HG03457 (cell line): ENCODE measurements at regions not wholly inside any gene's neighbourhood (a gene's known extent, or its start where the extent isn't known, plus 50 kb on each side); places are given as distances from the start of the nearest gene placed in this dataset.

Source experiments
- ATAC-seq: cut with Tn5 transposase; IDR thresholded peaks from one replicate; pipeline ENCODE4 v1.9.1; 2021; ENCODE audit warnings: moderate number of reproducible peaks; ENCODE audit not compliant: unreplicated experiment

DNA sequence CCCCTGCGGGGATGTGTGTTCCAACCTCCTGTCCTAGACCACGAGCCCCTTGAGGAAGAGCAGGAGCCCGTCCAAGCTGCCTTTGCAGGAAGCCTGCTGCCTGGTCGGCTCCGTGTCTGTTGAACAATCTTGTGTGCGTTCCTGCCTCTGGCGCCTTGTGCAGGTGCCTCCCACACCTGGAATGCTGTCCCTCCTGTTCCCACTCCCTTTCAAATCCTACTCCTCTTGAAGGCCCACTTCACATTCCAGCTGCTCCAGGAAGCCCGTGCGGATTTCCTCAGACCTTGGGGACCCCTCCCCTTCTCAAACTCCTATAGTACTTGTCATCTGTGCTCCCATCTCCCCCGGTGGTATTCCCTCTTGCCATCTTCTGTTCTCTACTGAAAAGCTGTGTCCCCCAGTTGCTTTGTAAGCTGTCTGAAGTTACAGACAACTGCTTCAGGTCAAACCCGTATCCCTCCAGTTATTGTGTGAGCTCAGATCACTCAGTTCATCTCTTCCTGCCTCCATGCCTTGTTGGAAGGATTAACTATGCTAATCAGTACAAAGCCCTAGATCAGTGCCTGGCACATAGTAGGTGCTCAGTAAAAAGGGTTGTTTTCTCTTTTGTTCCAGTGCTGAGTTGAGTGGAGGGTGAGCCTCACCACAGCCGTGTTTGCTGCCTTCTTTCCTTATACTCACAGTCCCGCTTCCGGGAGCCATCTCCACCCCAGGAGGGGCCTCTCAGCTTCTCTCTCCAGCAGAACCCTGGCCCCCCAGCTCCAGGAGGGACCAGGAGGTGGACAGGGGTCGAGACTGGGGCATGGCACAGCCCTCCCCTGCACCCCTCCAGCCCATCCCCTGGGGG lies 241.8 kb upstream of the CIBAR2 start:
- ATAC-seq: no peak

DNA sequence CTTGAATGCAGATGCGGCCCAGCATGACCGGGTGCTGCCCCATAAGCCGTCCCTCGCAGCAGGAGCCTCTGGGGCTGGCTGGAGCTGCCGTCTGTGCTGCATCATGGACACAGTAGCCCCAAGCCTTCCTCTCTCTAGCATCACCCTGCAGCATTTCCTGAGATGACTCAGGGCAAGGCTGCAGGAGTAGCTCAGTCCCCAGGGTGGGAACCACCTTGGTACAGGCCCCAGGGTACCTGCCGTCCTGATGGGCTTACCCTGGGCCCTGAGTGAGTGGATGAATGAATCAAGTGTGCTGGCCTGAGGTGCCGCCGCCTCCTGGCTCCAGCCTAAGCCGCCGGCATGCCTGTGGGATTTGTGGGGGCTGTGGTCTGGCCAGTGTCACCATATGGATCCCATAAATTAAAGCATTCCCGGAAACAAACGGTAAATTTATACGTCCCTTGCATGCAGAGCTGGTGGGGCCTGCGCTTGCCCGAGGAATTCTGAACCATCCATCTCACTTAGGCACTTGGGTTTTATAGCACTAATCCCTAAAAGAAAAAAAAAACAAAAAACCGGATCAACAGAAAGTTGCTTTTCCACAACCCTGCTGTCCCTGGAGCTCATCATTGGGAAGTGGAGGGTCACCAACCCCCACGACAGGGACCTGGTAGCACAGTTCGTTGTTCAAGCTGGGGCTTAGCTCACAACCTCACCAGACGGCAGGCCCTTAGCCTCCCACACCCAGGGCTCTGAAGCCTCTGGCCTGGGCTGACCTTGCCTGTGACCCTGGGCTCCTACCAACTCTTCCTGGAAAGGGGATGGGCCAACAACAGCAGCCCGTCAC lies 242.6 kb upstream of the CIBAR2 start:
- ATAC-seq: no peak

DNA sequence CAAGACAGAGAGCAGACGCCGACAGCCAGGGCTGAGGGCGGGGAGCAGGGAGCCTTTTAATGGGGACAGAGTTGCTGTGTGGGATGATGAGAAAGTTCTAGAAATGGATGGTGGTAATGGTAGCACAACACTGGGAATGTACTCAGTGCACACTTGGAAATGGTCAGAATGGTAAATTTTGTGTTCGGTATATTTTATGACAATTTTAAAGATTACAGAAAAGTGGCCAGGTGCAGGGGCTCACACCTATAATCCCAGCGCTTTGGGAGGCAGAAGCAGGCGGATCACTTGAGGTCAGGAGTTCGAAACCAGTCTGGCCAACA lies 243.2 kb upstream of the CIBAR2 start:
- ATAC-seq: no peak

DNA sequence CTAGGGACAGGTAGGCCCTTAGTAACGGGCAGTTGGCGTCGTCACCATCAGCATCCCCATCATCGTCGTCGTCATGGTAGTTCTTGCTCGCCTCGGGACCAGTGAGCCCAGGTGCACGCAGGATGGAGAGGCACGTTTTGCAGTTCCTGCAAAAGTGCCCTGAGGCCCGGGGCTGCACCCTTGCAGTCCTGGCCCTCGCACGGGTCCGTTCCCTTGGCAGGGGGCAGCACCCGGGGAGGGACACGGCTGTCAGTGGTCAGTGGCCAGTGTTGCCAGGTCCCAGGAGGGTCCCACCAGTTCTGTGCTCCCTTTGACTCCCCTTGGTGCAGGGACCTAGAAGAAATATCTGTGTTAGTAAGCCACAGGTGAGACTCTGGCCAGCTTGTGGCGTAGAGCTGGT lies 243.9 kb upstream of the CIBAR2 start:
- ATAC-seq: no peak

DNA sequence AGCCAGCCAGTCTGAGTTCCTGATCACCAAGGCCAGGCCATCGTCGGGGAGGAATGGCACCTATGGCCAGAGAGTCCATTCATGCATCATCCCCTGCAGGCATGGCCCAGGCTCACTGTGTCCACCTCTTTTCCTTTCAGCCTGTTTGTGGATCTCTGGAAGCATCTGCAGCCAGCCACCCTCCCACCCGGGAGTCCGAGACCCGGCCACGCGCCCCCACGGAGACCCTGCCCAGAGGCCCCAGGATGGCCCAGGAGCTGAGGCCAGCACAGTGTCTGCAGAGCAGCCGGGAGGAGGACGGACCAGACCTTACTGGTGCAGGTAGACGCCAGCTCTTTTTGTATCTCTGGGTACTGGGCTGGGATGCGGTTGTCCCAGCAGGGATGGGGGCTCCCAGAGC lies 245.1 kb upstream of the CIBAR2 start:
- ATAC-seq: no peak

DNA sequence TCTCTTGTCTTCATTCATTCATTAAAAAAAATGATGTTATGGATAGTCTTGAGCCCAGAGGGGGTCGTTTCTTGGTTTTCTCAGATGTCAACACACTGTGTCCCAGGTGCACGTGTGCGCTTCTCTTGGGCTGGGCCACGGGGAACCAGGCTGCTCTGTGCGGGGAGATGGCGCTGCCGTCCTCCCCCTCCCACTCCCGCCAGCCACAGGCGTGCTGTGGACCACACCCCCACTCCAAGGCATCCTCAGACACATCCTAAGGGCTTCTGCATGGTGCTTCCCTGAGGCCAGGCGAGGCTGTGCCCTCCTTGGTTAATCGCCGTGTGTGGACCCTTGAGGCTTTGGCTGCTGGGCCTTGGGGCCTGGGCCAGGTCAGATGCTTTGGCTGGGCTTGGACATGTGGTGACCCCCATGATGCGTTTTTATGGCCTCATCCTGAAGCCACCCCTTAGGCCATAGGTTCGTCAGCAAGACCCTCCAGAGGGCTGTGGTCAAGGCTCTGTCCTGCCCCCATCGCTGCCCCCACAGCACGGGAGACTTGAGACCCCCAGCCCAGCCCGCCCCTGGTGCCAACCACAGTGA lies 245.7 kb upstream of the CIBAR2 start:
- ATAC-seq: no peak

DNA sequence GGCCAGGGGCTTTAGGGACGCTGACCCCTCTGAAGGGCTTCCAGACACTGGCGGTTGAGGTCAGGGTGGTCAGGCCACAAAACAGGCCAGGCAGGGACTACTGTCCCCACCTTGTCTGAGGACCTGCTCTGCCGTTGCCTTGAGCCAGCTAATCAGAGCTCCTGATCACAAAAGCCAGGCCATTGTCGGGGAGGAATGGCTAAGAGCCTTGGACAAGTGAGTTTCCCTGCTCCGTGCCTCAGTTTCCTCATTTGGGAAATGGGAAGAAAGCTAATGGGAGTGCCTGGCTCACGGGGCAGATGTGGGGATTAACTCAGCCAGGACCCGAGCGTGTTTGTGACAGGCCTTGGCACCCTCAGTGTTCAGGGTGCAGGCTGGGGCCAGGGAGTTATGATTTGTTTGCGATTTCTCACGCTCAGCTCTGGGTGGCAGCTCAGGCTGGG lies 246.5 kb upstream of the CIBAR2 start:
- no peak for ATAC-seq

DNA sequence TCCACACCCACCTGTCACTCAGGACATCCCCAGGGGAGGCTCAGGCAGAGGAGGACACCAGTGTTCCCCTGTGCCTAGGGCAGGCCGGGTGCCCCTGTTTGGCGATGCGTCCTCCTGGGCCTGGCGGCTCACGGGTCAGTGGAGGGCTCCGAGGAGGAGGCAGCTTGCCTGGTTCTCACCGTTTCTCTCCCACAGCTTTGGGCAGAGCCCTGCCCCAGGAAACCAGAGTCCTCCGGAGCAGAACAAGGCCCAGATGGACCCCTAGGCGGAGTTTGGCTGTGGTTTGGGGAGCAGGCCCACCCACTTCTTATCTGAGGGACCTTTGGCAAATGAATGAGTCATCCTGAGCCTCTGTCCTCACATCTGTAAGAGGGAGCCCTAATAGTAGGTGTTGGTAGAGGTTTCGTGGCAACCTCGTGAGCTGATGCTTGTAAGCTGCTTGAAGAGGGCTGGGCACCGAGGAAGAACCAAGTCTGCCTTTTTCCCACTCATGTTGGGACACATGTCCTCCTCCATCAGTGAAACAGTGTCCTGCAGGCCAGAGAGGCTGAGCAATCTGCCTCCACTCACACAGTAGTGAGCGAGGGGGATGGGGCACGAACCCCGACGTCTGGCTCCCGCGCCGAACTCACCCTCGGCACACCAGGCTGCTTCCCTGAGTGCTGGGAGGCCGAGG lies 247.0 kb upstream of the CIBAR2 start:
- ATAC-seq: no peak

DNA sequence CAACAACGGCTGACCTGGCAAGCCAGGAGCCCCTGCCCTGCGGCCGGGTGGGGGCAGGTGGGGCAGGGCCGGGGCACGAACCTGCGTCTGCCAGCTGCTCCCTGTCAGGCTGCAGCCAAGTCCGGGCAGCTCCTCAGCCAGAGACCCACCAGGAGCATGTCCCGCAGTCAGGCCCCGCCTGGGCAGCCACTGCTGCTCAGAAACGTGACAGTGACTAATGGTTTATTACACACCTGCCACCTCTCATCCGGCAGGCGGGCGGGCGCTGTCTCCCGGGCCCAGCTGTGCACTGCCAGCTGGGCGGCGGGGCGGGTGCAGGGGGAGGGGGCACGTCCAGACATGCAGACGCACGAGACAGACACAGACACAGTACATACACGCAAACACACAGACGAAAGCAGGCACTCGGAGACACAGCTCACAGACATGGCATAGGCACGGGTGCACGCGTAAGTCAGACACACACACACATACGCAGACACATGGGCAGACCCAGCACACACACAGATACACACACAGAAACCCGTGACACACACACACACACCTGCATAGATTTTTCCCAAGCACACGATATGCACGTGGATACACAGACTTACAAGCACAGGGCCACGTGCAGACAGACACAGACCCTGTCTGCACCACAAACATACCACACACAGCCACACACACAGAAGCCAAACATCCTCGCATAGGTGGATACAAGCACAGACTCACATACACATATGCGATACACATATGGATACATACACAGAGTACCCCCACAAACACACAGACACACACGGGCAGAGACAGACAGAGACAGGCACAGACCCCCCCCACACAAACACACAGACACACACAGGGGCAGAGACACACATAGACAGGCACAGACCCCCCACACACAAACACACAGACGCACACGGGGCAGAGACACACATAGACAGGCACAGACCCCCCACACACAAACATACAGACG lies 248.3 kb upstream of the CIBAR2 start:
- ATAC-seq: no peak

DNA sequence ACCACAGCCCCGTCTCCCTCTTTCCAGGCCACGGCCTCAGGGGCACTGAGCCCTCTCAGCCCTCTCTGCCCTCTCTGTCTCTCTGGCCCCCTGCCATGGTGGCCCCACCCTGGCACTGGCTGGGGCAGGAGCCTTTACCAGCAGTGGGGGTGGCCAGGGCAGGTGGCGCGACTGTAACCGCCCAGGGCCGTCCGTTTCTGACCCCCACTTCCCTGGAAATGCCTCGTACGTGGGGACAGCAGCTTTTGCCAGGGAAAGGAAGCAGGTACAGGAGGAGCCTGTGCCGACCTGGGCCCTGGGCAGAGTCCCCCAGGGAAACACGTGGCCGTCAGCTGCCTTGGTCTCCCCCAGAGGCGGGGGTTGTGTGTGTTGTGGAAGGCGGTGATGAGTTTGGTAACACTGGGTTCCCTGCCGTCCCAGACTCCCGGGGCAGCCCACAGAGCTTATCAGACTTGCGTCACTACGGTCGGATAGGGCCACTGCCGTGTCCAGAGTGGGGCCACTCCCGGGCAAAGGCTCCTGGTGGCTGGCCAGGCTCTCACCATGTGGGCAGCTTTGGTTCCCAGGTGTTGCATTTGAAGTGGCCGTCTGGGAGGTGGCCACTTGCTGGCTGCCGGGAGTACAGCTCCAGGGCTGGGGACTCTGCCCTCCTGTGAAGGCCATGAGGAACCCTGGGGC lies 249.3 kb upstream of the CIBAR2 start:
- no peak for ATAC-seq

DNA sequence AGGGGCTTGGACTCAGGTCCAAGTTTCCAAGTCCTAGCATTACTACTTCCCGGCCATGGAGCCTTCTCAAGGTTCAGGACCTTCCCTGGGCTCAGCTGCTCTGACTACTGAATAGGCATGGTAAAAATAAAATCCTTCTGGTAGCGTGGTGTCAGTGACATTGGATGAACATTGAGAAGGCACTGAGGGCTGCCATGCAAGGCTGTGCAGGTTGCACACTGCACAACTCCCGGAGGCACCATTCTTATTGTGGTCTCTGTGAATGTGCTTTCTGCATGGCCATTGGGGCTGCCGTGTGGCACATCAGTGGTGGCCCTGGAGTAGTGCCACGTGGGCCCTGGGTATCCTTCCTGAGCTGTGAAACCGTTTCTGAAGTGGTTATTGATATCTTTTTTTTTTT lies 250.2 kb upstream of the CIBAR2 start:
- no peak for ATAC-seq

DNA sequence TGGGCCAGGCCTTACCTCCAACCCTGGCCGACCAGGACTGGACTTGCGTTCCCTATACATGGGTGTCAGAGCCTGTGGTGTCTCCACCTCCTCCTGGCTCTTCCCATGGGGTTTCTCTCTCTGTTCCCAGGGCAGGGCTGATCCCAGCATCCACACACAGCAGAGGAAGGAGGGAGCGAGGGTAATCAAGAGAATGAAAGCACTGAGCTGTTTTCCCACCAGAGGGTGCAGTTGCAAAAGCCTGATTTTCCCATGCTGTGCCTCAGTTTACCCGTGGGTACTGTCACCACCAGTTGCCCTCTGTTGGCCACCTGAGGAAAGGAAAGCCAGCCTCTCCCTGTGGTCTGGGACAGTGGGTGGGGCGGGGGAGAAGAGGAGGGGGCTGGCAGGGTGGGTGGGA lies 249.7 kb upstream of the GSE1 start:
- no peak for ATAC-seq

DNA sequence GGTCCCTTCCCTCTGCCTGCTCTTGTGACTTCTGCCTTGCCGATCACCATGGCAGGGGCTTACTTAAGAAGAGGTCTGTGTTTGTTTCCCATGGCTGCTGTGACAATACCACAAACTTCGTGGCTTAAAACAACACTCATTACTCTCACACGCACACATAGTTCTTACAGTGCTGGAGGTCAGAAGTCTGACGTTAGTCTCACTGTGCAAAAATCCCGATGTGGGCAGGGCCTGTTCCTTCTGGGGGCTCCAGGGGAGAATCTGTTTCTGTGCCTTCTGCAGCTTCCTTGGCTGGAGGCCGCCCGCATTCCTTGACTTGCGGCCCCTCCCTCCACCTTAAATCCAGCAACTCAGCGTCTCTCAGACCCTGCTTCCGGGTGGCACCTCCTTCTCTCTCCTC lies 249.2 kb upstream of the GSE1 start:
- ATAC-seq: no peak

DNA sequence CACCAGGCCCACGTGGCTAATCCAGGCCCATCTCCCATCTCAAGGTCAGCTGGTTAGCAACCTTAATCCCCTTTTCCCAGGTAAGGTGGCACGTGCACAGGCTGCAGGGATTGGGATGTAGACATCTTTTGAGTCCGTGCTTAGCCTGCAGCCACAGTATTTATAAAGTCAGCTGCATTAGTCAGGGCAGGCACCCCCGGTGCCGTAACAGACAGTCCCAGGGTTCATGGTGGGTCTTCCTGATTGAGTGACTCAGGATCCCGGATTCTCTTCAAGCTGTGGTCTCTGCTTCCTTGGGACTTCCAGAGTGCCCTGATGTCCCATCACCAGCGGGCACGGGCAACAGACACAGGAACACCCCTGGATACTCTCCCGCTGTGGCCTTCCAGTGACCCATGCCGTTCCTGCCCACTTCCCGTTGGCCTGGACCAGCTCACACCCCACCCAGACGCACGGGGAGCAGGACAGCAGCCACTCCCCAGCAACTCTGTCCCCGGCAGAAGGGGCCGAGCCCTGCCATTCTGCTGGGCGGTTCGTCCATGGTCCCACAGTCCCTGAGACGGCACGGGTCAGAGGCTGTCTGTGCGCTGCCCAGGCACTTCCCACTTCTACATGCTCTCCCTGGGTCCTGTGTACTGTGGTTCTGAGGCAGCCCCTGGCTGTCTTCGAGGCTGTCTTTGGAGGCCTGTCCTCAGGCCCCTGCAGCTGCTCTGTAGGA lies 248.6 kb upstream of the GSE1 start:
- ATAC-seq: no peak

DNA sequence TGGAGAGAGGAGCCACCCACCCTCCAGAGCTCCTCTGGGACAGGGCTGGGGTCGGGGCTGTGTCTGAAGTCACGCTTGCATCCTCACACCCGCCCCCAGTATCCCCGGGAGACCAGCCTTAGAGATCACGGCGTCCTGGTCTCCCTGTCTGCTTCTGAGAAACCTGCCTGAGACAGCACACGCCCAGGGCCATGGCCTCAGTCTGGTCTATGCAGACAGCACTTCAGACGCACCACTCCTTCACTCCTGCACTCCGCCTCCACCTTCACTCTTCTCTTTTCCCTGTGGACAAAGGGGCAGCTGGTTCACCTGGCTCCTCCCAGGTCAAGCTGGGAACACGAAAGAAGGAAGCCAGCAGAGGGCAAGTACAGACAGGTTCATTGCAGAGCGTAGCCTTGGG lies 248.0 kb upstream of the GSE1 start:
- no peak for ATAC-seq

DNA sequence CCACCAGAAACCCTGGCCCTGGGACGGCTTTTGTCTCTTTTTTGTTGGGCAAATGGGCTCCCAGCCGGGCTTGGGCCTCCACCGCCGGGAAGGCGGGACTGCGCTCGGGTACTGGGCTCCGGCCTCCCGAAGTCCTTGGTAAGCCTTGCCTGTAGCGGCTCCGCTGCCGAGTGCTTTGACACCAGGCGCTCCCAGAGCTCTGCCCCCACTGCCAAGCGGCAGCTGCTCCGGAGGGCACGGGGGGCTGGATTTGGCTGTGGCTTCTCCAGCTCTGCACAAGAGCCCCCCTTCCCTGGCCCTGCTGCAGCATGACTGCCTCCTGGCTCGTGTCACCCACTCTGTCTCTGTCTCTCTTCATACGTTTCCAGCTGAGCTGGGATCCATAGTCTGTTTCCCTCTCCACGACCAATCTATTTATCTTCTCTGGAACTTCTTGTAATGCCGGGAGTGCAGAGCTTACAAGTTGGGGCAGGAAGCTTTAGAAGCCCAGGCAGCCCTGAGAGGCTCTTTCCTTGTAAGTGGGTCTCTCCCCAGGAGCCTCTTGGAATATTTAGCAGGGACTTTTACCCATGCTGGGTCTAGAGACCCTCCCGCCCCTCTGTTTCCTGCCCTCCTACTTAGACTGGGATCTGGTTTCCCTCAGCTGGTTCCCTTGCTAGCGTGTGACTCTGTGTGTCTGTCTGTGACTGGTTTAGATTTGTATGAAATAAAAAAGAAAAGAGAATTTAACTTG lies 246.9 kb upstream of the GSE1 start:
- no peak for ATAC-seq

DNA sequence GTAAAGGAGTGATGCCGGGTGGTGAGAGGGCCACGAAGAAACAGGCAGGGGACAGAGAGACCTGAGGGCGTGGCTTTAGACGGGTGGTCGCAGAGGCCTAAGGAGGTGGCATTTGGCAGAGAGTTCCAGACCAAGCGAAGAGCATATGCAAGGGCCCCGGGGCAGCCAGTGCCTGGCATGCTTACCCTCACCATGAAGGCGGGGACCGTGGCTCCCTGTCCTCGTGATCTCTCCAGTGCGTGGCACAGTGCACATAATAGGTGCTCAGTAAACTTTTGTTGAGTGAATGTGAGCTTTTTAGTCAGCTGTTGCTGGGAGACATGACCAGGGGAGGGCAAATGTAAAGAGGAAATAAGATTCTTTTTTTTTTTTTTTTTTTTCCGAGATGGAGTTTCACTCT lies 245.6 kb upstream of the GSE1 start:
- no peak for ATAC-seq

DNA sequence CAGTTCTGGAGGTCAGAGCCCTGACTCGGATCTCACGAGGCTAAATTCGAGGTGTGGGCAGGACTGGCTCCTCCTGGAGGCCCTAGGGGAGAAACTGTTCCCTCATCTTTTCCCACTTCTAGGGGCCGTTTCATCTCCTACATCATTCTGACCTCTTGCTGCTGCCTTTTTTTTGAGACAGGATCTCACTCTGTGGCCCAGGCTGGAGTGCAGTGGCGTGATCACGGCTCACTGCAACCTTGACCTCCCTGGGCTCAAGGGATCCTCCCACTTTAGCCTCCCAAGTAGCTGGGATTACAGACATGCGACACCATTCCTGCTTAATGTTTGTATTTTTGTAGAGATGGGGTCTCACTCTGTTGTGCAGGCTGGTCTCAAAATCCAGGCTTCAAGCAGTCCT lies 244.1 kb upstream of the GSE1 start:
- ATAC-seq: no peak
